Skeletal muscle cell (primary cell): ENCODE measurements at regions not wholly inside any gene's neighbourhood (a gene's known extent, or its start where the extent isn't known, plus 50 kb on each side); places are given as distances from the start of the nearest gene placed in this dataset.
A peak's percentile ranks its signal among the peaks of the same experiment; 100 is the strongest.
"Not testable (repeated sequence)": the region's sequence is repeated elsewhere in the genome, so short reads cannot be mapped to it uniquely, and the experiment has no call there.

ENCODE experiments used
- DNase-seq: peaks from one replicate; pipeline ENCODE4 v3.0.0-alpha.2; 2010; ENCODE audit warnings: low read depth
- H3K4me3 ChIP-seq: 2 replicates; pipeline ENCODE4 v1.5.1; 2011; ENCODE audit warnings: low read depth, mild to moderate bottlenecking, control low read depth, low read length, moderate library complexity

DNA sequence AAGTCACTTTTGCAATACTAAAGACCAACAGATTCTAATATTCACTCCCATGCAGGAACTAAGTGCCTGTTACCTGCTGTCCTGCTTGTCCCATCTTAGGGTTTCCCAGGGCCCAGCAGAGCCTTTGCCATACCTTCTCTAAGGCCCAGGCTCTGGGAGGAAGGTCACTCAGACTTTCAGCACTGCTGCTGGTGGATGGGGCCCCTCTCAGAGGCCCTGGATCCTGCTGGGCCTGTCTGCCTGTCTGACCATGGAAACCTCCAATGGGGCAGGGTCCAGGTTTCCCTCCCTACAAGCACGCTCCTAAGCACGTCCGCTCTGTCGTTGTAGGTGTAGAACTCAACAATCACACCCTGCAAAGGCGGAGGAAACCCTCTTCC is 75.1 kb downstream of the RRM2 start:
- no peak for DNase-seq
- H3K4me3 ChIP-seq, result no peak overlapping the region

DNA sequence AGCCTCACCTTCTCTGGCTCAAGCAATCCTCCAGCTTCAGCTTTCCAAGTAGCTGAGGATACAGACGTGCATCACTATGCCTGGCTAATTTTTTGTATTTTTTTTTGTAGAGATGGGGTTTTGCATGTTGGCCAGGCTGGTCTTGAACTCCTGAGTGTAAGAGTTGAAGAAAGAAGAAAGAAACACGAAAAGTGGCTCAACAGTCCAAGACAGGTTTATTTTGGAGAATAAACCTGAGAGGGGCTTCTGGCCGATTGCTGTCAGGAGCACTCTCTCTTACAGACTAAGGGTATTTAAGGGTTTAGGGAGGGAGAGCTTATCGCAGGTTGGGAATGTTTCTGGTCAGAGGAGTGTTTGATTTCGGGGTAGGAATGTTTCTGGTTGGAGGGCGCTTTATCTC is 75.9 kb downstream of the RRM2 start:
- DNase-seq, H3K4me3 ChIP-seq: not testable (repeated sequence)

DNA sequence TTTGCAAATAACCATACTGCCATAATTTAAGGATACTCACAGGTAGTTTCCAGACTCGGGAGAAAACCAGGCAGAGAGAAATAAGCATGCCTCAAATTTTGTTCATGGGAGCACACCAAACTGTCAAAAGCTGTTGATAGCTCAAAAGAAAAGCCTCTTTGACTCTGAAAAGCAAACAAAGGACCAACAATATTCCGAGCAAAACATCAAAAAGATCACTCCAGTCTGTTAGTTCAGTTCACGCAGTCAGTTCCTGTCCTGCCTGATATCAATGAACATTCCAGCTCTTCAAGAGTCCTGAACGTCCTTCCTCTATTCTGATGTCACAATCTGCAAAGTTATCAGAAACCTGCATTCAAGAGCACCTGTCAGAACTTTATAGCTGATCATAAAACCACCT is 78.7 kb downstream of the RRM2 start:
- H3K4me3 ChIP-seq, result no peak overlapping the region
- DNase-seq, result no peak

GRCh38 chr2:10202131-10202665 is 79.7 kb downstream of the RRM2 start:
- DNase-seq, result no peak
- H3K4me3 ChIP-seq, result no peak overlapping the region

DNA sequence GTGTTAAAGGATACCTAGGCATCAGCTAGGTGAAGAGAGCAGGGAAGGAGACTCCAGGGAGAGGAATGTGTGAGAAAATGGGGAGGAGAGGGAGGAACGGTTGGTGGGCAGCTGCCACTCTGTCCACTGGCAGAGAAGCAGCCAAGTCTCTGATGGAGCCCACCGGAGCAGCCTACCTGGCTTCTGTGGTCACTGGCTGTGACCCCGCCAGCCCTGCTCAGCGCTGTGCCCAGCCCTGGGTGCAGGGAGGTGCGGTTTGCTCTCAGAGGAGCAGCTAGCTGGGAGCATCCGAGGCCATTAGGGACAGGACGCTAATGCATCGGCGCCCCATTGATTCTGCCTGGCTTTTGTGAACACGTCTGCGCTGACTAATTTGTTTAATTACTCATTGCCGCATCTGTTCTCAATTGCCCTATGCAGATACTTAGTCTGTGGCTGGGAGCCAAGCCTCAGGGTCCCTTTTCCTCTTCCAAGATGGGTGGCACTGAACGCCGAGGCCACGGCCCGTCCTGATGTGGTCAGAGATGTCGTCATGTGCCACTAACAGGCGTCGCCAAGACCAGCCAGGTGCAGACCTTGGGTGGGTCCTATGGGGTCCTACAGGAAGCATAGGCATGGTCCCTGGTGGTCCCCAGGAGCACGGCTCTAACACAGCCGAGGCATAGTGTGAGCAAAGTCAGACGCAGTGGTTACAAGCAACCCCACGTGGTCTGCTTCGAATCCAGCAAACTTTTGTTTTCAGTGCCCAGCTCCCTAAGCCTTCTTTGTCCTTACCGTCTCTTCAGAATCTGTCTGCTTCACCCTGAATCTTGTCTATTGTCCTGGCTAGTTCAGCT is 82.0 kb downstream of the RRM2 start:
- no peak for DNase-seq
- H3K4me3 ChIP-seq, result no peak overlapping the region

DNA sequence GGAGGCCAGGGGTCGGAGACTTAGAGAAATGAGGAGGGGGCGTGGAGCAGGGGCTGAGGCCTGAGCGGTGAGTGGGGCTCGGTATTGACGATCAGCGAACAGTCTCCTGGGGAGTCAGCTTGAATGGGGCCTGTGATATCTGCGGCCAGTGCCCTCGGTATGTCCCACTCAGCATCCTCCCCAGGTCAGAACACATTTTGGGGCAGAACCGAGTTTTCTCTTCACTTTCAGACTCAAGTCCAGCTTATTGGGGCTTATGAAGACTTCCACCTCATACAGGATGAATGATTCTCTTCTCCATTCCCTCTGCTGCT is 82.6 kb downstream of the RRM2 start:
- DNase-seq, result no peak
- no peak overlapping the region for H3K4me3 ChIP-seq

- no peak for DNase-seq
- no peak overlapping the region for H3K4me3 ChIP-seq
Measured at GRCh38 chr2:10208736-10209135, 86.2 kb downstream of the RRM2 start.

DNA sequence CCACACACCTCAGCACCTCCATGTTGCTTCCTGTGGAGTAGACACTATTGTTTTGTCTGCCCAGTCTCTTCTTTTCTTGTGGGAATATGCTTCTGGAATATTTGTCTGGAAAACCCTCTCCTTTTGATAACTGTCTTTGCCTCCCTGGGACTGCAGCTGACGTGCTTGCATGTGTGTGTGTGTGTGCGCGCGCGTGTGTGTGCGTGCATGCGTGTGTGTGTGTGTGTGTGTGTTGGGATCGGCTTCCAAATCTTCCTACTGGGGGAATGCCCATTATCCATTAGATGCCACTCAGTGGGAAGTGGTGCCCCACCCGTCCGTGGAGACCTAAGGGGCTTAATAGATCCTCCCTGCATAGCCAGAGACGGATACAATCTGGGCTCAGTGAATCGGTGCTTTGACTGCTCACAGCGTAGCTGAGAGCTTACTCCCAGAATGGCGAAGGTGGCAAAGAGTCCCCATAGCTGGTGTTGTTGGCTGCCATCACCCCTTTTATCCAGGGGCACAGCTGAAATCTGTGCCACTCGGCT is 86.9 kb downstream of the RRM2 start:
- DNase-seq, result no peak
- no peak overlapping the region for H3K4me3 ChIP-seq

DNA sequence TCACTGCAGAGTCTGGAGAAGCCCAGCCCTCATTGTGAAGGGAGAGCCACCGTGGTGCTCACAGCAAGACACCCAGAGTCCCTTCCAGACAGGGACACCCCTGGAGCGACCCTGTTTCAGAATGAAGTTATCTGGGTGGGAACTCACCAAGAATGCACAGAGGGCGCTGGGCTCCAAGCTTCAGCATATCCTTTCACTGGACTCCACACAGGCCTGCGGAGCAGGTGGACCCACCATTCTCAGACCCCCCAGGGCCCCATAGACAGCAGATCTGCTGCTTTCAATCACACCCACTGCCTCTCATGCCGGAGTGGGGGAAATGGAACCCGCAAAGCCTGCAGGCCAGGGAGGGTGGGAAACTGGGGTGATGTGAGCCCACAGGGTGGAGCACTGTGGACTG is 87.8 kb downstream of the RRM2 start:
- no peak for DNase-seq
- no peak overlapping the region for H3K4me3 ChIP-seq

DNA sequence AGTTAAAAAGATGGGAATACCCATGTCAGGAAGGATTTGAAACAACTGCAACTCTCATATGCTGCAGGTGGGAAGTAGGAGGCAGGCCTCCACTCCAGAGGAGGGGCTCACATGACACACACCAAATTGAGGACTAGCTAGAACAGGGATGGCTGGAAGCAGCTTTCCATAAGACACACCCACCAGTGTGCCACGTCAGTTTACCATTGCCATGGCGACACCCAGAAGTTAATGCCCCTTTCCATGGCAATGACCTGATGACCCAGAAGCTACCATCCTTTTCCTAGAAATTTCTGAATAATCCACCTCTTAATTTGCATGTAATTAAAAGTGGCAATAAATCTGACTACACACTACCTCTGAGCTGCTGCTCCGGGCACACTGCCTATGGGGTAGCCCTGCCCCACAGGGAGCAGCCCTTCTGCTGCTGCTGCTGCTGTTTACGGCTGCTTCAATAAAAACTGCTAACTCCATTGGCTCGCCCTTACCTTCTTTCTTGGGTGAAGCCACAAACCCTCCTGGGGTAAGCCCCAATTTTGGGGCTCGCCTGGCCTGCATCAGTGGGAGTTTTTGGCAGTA is 89.4 kb downstream of the RRM2 start:
- no peak for DNase-seq
- no peak overlapping the region for H3K4me3 ChIP-seq

DNA sequence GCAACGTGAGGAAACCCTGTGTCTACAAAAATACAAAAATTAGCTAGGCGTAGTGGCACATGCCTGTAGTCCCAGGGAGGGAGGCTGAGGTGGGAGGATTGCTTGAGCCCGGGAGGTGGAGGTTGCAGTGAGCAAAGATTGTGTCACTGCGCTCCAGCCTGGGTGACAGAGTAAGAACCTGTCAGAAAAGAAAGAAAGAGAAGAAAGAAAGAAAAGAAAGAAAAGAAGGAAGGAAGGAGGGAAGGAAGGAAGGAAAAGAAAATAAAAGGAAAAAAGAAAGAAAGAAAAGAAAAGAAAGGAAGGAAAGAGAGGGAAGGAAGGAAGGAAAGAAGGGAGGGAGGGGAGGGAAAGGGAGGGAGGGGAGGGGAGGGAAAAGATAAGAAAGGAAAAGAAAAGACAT is 89.9 kb upstream of the HPCAL1 start:
- no peak overlapping the region for H3K4me3 ChIP-seq
- DNase-seq, result no peak

DNA sequence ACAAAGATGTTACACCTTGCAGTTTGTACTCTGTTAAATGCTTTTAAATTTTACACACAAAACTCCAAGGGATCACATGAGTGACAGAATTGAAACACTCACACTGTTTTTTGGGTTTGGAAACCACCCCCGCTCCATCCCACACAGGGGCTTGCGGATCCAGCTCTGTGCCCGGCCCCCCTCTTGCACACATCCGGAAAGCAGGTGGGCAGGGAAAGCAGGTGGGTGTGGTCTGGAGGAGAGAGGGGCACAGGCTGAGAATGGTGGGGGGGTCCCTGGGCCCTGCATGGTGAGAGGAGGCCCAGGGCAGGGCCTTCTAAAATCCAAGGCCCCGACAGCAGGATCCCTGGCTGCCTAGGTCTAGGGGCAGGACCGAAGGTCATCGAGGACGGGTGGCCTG is 88.5 kb upstream of the HPCAL1 start:
- no peak for DNase-seq
- no peak overlapping the region for H3K4me3 ChIP-seq

- no peak overlapping the region for H3K4me3 ChIP-seq
- DNase-seq, result no peak
Measured at GRCh38 chr2:10215393-10215935, 87.2 kb upstream of the HPCAL1 start.

DNA sequence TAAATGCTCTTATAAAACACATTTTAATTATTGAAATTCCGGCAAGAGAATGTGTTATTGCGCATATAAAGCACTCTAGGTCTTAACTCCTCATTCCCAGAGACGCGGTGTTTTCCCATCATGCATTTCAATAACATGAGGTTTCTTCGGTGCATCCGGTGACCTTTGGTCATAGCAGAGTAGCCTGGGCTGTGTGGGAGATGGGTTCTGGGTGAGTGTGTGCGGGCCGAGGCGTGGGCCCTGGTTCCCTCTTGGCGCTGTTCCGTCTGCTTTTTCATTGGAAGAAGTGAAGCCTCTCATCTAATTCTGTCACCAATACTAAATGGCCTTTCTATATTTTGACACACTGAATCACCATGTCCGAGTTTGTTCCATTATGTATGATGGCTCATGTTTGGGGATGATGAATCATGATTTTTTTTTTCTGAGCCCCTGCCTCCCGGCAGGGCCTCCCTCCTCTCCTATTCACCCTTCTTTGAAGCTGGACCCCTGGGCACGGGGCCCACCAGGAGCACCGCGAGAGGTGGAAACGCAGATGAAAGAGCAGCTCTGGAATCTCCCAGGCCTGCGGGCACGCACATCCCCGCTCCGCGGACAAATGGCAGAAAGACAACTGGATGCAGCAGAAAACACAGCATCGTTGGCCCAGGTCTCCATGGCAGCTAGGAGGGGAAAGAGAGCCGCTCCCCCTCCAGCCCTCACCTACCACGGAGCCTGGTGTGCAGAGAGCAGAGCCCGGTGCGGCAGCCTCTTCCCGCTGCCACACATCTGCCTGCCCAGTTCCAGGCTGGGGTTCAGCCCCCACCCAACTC is 85.8 kb upstream of the HPCAL1 start:
- DNase-seq, result no peak
- H3K4me3 ChIP-seq, result no peak overlapping the region

DNA sequence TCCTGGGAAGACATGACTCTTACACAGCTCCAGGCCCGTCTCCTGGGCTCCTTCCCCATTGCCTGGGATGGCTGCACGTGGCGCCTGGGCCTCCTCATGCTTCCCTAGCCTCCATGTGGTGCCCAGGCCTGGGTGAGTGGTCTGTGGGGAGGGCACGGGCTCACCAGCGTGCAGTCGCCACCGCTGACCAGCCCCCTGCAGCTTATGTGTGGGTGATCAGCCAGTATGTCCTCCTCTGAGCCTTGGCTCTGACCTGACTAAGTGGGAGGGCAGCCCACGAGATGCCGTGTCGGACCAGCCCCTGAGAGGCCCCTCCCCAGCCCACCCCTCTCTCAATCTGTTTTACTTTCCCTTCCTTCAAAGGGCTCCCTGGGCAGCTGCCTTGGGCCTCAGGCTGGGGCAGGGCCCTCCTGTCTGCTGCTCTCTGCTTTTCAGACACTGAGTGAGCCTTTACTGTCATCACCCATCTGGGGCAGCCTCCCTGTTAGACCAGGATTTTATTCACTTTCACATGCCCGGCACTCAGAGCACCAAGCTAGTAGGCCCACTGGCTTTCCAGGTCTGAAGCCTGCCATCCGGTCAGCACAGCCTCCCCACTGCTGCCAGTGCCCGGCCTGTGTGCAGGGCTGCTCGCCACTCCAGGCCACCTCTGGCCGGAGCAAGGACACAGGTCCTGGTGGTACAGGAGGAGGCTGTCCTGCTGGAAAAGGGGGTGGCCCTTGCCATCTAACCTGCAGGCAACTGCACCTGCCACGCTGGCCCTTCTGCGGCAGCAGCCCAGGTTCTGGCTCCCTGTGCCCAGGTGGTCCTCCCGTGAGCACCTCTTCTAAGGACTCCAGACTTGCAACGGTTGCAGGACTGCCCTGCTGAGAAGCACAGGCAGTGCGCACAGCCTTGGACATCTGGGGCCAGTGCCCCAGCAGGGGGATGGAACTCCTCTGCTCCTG is 84.9 kb upstream of the HPCAL1 start:
- no peak for DNase-seq
- no peak overlapping the region for H3K4me3 ChIP-seq

GRCh38 chr2:10220045-10220901 is 82.4 kb upstream of the HPCAL1 start:
- DNase-seq, result no peak
- H3K4me3 ChIP-seq, result no peak overlapping the region

GRCh38 chr2:10220902-10221391 is 81.8 kb upstream of the HPCAL1 start:
- DNase-seq, result peak; percentile 34
- H3K4me3 ChIP-seq, result no peak overlapping the region

GRCh38 chr2:10221443-10221842 is 81.3 kb upstream of the HPCAL1 start:
- no peak for DNase-seq
- H3K4me3 ChIP-seq, result no peak overlapping the region
